NCI-H2196 (cell line): ENCODE measurements at regions not wholly inside any gene's neighbourhood (a gene's known extent, or its start where the extent isn't known, plus 50 kb on each side); places are given as distances from the start of the nearest gene placed in this dataset.
"Not testable (repeated sequence)": the region's sequence is repeated elsewhere in the genome, so short reads cannot be mapped to it uniquely, and the experiment has no call there.

Experiments
- DNase-seq: peaks from one replicate; lab custom pipeline; 2025; ENCODE audit not compliant: unreplicated experiment; lab: John Stamatoyannopoulos, UW

DNA sequence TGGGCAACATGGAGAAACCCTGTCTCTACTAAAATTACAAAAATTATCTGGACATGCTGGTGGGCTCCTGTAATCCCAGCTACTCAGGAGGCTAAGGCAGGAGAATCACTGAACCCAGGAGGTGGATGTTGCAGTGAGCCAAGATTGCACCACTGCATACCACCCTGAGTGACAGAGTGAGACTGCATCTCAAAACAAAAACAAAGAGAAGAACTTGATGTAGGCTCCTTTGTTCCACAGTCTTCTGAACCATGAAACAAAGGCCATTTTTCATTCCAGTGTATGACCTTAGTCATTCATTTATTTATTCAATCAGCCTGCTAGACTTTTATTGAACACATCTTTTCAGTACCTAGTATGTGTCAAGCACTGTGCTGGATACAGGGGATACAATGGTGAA, 369.6 kb downstream of the FAT3 start:
- no peak for DNase-seq

DNA sequence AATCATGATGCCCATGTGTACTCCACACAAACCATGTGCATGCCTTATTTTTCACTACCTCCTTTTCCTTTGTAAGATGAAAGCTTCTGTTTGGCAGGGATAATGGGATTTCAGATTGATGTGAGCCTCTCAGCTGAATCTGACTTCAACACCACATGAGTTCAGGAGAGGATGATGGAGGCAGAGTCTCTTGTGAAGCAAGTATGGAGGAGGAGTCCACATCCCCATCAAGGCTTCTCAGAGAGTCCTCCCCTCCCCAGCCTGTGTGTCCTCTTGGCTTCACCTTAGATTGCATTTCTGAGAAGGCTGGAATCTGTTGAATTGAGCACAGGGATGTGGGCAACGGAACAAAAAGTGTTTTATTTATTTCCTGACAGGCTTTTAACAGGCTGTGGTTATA, 370.4 kb downstream of the FAT3 start:
- DNase-seq: no peak

DNA sequence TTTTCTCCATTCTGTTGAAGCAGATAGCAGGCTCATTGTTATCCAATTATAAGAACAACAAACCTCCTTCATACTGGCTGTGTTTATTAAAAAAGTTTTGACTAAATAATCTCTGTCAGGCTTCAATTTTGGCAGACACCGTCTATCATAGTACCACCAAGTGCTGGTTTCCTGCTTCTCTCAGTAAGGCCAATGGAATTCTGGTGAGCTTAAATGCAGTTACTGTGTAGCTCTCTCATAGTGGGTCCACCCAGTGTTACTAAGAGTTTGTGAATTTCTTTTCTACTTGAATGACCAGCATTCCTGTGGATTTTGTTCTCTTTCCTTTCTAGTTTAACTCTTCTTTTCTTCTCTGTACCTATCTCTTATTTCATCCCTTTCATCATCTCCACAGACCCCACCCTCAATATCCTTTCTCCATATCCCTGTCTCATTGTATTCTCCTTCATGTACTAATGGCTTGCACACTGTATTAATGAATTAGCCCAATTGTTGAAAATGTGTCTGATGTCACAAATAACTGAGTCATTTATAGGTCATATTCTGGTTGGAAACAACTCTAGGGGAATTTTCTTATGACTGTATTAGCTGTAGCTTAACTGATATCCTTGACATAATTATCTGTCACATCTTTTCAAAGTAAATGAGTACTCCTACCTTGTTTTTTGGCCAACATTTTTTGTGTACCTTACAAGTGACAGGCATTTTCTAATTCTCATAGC, 372.1 kb downstream of the FAT3 start:
- DNase-seq: no peak

DNA sequence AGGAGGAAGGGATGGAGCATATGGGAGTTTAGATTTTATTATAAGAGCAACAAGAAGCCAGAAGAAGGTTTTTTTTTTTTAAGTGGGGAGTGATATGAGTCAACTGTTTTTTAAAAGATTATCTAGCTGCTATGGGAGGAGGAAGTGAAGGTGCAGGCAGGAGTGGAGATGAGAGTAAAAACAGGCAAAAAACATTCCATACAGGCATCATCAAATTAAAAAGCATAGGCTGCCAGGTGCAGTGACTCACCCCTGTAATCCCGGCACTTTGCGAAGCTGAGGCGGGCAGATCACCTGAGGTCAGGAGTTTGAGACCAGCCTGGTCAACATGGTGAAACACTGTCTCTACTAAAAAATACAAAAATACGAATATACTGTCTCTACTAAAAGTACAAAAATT, 368.4 kb upstream of the MTNR1B start:
- DNase-seq: no peak

DNA sequence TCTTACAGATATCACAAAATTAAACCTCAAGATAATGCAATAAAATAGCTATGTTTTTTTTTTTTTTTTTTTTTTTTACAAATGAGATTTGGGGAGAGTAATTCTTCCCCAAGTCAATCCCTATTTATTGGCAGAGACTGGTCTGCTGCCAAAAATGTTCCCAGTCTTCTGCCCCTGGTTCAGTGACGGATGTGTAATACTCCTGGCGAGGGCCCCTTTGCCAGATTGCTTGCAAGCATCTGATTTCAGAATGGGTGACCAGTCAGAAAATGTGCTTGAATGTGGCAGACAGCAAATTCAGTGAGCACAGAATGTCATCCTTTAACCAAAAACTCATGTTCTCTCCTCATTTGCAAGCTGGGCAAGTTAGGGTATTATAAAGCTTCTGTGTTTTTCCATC, 363.8 kb upstream of the MTNR1B start:
- no peak for DNase-seq

DNA sequence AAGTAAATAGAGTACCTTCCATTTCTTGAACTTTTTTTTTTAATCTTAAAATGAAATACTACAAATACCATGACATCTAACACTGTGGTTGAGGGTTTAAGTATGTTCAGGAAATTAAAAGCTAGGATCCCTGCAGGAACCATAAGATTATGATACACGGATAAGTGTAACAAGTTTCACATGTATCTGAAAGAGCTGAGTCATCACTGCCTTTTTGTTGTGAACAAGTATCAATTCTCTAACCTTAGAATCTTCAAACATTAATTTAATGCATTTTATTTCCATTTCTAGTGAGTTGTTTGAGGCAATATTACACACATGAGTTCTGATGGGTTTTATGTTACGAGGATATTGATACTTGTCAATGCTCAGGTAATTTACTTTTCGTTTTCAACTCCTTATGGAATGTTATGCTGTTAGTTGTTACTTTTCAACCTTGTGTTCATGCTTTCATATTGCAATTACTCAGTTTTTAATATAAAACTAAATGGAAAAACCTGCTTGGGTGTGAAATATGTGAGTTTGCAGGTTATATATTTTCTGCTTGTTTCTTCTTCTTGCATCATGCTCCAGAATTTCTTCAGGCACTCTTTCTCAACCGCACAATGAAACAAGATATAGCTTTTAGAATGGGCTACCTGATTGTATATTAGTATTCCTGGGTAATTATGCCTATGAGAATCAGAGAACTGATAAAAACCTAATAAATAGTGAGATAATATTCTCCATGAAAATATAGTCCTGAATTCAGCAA, 361.3 kb upstream of the MTNR1B start:
- no peak for DNase-seq

DNA sequence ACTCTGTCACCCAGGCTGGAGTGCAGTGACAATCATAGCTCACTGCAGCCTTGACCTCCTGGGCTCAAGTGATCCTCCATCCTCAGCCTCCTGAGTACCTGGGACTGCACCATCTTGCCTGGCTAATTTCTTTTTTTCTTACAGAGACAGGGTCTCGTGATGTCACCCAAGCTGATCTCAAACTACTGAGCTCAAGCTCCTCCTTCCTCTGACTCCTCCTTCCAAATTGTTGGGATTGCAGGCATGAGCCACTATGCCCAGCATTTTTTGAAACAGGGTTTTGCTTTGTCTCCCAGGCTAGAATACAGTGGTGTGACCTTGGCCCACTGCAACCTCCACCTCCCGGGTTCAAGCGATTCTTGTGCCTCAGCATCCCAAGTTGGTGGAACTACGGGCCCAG, 358.3 kb upstream of the MTNR1B start:
- DNase-seq: no peak

DNA sequence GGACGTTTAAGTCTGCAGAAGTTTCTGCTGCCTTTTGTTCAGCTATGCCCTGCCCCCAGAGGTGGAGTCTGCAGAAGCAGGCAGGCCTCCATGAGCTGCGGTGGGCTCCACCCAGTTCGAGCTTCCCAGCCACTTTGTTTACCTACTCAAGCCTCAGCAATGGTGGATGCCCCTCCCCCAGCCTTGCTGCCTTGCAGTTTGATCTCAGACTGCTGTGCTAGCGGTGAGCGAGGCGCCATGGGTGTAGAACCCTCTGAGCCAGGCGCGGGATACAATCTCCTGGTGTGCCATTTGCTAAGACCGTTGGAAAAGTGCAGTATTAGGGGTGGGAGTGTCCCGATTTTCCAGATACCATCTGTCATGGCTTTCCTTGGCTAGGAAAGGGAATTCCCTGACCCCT, 351.4 kb upstream of the MTNR1B start:
- DNase-seq: not testable (repeated sequence)

DNA sequence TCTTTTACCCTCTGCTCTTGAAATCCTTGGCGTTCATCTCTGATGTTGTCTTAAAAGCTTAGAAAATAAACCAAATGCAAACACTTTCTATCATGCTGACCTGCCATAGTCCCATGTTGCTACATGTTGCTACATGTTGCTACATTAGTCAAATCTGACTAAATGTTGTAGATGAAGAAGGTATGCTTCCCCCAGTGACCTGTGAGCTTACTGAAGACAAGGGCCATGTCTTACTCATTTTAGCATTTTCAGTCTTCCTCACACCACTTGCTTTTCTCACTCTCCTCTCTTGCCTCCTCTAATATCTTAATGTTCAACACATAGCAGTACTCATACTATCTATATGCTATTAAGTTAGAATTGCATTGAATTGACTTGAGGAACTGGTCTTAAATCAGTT, 346.4 kb upstream of the MTNR1B start:
- DNase-seq: no peak

DNA sequence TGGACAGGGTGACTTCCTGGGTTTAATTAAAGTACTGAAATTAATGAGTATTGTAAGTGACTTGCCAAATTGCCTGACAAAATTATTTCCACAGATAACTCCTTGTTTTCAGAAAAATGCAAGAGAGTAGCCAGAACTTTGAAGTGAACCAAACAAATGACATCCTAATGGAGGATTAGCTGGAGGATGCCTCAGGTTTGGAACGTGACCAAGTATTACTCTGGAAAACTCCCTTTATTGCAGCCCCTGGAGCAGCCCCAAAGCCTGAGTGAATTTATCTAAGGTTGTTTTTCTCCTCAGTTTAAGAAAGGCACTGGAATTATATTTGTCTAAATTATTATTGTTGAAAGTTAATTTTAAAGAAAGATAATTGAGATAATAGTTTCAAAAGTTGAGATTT, 343.6 kb upstream of the MTNR1B start:
- DNase-seq: no peak

DNA sequence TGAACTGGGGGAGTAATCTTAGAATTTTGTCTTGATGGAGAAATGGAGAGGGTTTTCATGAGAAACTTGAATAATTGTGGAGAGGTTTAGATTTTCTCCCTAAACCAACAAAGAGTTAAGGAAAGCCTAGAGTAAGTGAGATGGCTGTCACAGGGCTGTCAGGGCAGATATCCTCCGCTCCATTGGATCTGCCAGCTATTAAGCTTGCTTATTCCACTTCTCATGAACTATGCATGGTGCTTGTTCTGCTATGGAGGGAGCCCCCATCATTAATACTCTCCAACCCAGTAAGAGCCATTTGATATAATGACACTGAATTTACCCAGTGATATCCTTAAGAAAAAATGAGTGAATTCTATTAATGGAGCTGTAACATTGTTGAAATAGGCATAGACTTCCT, 342.8 kb upstream of the MTNR1B start:
- DNase-seq: no peak

DNA sequence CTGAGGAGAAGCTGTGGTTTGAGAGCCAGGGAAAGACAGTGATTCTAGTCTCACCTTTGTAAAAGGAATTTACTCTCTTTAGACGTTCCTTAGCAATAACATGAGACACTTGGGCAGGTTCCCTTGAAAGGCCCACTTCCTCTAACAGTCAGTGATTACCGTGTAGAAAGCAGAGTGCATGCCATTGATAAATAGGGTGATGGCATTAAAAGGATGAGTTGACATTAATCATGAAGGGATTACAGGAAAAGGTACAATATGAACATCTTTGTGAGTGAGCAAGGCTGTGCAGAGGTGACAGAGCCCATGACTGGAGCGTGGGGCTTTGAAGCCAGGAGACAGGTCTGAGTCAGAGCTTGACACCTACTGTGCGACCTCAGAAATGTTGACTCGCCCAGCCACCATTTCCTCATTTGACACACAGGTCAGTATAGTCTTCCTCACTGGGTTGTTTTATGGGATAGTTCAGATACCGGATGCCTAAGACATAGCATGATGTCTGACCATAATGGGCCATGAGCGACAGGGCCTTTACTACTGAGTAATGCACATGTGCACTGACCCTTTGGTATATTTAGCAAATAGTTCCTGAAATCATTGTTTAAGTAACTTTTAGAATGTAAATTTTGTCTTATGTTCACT, 341.7 kb upstream of the MTNR1B start:
- no peak for DNase-seq

DNA sequence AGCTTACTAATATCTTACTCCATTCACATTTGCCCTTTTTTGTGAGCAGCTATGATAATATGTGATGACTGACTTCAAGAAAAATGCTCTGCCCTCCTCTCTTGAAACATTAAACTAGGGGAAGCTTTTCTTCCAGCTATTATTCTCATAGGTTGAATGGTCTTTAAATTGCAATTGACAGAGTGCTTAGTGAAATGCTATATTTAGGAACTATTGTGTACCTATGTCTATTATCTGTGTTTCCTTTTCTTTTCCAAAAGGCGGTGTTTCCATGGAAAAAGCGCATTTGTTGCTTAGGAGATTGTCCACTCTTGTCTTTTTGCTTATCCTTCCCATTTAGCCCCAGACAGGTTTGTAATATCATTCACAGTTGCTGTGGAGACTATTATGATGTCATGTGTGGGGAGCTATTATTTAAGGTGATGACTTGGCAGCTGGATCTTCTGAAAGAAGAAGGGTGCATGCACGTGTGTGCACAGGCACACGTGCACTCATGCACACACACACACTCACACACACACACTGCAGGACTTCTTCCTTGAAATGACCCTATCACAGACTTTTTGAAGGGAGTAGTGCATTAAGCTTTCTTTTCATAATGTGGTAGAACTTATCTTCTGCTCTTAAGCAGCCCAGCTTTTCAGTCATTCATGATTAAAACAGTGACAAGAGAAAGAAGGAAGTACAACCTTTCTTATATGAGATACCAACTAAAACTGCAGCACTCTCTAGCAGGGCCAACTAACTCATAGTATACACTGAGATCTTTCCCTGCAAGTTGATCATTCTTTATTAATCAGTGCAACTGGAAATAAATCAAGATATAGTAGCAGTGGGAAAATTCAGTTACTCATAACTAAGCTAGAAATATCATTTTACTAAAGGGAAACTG, 340.8 kb upstream of the MTNR1B start:
- DNase-seq: no peak

DNA sequence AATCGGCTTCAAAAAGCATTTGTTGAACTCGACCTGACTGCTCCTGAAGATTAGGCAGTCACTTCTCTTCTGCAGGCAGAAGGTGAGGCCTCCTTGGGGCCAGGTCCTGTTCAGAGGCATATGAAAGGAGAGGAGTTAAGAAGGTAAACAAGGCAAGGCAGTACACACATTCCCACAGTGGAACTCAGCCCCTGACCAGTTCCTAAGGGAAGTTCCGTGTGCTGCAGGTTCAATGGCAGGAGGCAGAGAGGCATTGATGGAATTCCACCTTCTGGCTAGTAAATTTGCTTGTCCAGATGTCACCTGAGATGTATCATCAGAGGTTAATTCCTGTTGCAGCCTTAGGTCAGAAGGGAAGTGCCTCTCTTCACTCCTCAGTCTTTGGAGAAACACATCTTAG, 337.0 kb upstream of the MTNR1B start:
- DNase-seq: no peak

DNA sequence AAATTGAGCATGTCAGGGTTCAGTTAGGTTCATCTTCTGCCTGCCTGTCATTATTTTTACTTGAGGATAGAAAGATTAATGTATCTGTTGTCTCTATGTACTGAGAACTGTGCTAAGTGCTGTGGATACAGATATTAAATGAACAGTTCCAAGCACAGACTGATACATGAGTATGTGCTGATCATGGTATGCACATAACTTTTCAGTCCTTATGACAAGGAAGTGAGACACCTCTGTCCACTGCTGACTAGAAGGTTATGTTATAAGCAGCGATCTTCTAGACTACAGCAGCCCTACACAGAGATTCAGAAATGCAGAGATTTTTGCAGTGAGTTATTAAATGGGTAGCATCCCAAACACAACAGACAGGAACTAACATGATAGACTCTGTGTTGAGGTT, 335.6 kb upstream of the MTNR1B start:
- DNase-seq: no peak

DNA sequence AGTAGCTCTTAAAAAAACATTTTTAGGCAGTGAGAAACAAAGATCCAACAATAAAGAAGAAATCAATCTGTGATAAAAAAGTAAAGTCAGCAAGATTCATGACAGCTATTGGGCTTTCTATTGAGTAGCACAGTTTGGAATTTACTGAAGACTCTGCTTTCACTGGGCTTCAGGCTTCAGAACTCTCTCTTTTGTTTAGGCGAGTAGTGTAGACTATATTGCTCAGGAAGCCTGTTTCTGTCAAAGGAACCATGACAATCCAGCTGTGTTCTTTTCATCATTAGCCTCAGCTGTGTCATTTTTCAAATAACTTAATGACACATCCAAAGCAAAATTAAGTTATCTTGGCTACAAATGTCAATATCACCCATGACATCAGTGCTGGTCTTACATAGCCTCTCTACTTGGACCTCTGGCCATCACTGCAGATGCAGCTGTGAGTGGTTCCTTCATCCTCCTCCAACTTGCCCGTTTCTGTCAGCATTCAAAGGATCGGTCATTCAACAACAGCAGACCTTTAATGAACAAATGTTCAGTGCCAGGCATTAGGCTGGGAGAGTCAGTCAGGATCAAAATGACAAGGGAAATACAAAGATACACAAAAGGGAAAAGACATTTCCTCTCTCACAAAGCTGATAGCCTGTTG, 332.8 kb upstream of the MTNR1B start:
- DNase-seq: no peak

DNA sequence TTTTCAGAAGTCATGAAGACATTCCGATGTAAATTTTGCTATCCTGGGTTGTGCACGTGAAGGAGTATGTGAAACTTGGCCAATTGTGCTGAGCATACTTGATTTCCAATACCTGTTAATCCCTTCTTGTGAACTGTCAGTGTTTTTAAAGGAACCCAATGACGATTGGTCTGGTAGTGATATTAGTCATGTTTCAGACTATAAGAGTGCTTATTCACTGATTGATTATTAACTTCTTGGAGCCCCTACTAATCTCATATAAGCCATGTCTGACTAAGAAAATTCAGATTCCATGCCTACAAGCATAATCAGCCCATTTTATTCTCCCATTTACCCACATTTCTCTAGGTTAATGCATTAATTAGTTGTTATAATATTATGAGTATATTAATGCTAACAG, 330.8 kb upstream of the MTNR1B start:
- no peak for DNase-seq

DNA sequence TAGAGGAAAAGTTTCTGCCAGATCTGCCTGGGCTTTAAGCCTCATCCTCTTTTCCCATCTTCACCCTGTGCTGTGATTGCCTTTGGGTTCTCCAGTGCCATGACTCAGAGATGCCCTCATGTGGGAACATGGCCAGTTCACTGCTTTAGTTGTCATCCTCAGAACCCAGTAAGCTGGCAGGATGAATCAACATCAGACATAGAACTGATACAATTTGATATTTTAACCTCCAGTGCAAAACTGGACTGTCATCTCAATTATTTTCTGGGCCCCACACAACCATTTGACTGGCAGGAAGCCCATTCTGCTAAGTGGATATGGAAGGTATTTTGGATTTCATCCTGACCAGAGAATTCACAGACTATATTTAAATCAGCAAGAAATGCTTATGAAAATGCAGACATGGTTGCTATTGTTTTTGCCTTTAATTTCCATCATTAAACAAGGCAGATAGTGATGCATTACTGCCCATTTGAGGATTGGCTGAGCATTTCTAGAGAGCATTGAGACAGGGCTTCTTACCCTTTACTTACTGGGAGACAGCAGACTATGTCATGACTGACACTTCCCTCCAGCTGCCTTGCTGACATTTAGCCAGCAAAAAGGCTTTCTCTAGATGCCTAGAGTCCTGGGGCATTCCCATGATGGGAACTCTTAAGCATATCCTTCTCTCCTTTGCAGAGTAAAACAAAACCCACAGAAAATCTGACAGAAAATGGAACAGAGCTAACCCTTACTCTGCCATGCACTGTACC, 327.1 kb upstream of the MTNR1B start:
- DNase-seq: no peak

DNA sequence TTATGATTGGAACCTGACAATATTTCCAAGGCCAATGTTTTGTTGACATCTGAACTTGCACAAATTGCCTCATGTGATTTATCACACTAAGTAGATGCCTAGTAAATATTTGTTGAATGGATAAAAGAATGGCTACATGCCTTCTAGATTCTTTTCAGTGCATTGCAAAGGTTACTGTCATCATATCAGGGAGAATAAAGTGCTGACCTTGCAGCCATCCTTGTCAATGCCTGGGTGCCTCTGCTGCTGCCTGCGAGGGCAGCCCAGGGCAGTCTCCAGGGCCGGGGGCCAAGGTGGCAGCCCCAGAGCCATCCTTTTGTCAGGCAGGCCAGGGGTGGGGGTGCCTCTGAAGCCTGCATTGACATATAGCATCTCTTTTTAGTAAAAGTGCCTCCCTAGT, 325.6 kb upstream of the MTNR1B start:
- no peak for DNase-seq
